GM18511 (cell line): ENCODE measurements at regions not wholly inside any gene's neighbourhood (a gene's known extent, or its start where the extent isn't known, plus 50 kb on each side); places are given as distances from the start of the nearest gene placed in this dataset.
"Not testable (repeated sequence)": the region's sequence is repeated elsewhere in the genome, so short reads cannot be mapped to it uniquely, and the experiment has no call there.

Experiments
- ATAC-seq: cut with Tn5 transposase; IDR thresholded peaks from one replicate; pipeline ENCODE4 v1.9.1; 2021; ENCODE audit warnings: mild to moderate bottlenecking, moderate library complexity; ENCODE audit not compliant: unreplicated experiment

DNA sequence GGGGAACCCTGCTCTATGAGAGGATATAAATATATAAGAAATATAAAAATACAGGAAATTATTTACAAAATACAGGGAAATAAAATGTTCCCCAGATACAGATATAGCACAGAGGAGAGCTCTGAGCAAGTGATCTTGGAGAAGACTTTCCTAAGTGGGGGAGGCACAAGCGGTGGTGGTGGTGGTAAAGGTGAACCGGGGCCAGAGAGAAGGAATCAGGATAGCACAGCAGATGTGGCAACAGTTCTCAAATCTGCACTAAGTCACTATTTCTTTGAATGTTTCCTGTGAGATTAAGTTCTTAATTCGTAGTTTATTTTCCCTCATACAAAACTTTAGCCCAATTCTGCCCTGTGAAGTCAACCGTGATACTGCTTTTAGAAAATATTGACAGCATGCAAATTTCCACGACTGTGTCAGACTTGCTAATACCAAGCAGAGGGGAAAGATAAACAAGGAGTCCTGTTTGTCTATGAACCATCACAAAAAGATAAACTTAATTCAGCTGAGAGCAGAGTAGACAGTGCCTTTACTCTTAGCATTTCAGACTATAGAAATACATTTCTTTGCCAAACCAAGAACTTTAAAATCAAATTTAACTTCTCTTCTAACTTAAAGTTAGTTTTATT, 237.5 kb upstream of the POGK start:
- ATAC-seq: no peak

DNA sequence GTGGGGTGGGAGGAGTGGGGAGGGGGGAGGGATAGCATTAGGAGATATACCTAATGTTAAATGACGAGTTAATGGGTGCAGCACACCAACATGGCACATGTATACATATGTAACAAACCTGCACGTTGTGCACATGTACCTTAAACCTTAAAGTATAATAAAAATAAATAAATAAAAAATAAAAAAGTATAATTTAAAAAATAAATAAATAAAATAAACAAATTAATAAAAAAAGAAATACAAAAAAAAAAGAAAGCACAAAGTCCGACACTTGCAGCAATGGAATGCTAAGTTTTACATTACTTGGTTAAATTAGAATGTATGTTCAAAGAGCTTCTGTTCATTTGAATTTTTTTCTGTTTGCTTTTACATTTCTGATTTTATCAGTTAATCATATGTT, 236.5 kb upstream of the POGK start:
- not testable (repeated sequence) for ATAC-seq

DNA sequence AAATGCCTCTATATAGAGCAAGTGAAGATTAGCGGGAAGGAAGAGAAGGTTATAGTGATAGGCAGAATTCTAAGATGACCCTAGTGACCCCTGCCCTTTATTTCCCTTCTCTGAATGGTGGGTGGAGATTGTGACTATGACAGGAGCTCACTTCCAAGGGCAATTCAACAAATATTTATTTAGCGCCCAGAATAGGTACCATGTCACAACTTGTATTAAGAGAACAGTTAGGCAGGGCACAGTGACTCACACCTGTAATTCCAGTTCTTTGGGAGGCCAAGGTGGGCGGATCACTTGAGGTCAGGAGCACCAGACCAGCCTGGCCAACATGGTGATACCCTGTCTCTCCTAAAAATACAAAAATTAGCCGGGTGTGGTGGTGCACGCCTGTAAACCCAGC, 236.0 kb upstream of the POGK start:
- no peak for ATAC-seq

DNA sequence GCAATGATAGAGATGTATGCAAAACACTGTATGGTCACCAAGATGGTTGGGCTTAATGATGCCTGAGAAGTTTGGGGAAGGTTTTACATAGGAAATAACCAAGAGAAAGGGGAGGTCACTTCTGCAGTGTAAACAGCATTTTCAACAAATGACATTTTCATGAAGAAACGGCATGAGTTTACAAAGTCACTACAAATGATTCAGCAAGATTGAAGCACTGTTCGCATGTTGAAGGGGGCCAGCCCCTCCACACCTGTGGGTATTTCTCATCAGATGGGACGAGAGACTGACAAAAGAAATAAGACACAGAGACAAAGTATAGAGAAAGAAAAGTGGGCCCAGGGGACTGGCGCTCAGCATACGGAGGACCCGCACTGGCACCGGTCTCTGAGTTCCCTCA, 234.1 kb upstream of the POGK start:
- ATAC-seq: no peak

DNA sequence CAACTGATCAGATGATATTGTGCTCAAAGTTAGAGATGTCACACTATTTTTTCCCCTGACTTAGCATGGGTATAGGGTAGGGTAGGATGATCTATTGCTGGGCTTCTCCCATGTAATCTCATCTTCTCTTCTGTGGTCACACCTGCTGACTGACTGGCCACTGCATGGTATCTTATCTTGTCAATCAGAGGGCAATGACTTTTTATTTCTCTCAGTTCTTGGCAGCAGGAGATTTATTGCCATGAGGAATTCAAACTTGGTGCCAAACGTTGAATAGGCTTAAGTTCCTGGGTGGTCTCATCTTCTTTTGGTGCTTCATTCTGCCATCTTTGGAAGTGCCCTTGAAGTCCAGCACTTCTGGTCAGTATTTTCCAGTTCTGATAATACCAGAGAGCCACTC, 226.4 kb upstream of the POGK start:
- ATAC-seq: no peak

DNA sequence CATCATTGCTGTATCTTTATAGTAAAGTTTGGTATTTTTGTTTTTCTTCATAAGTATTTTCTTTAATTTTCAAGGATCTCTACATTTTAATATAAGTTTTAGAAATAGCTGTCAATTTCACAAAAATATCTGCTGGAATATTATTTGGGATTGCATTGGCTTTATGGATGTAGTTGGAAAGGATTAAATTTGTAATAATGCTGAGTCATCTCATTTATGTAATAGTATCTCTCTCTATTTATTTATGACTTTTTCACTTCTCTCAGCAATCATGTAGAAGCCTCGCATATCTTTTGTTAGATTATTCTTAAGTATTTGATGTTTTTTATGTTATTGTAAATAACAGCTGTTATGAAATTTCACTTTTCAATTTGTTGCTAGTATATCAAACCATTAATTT, 223.1 kb upstream of the POGK start:
- no peak for ATAC-seq

DNA sequence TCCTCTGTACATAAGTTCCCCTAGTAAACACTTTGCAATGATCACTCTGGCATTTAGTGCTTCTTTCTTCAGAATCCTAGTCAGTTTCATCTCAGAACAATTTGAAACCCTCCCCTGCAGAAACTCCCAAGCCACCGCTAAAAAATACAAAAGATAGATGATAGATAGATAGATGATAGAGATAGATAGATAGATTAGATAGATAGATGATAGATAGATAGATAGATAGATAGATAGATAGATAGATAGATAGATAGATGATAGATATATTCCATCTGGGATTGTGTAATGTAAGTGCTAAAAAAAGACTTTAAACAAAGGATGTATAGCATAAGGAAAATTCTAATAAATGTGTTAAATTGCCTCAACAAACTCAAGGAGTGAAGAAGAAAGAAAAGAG, 212.6 kb upstream of the POGK start:
- no peak for ATAC-seq

DNA sequence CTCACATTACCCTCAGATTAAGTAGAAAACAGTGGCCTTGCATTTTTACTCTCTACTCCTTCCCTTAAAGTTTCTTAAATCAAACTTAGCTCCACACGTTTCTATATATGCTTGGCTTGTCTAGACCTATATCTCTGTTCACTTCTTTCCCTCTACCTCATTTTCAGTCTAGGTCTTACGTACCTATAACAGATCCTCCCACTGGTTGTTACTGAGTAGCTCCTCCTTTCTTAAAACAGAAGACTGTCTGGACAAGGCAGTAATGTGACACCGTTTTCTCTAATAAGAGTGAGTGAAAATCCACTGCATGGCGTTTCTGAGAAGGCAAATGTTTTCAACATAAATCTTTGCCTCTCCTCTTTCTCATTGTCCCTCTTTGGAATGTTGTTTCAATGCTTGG, 211.7 kb upstream of the POGK start:
- ATAC-seq: no peak

DNA sequence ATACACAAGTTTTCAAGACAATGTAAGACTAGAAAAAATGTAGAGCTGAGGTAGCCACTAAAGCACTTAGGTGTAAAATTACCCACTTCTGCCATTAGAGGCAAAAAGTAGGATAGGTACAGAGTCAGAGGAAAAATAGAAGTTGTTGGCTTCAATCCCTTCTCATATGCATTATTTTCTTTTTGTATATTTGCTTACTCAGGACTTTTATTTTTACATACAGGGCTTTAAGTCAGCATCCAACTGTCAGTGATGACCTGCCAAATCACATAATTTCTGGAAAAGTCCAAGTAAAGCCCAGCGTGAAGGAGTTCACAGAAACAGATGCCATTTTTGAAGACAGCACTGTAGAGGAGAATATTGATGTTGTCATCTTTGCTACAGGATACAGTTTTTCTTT, 211.0 kb upstream of the POGK start:
- ATAC-seq: no peak

DNA sequence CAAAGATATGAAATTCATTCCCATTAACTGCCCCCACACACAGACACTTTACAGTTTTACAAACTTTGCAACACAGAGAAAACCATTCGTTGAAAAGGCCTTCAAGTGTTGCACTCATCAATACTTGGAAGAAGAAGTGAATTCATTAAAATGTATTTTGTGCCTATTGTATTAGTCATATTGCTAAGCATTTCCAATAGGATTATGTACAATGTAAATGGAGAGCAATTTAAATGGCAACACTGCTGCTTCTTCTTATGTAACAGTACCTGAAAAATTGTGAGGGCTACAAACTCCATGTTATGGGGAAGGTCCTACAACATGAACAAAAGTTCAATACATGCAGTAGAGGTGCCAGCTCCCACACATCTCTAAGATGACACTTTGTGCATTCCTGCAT, 209.3 kb upstream of the POGK start:
- no peak for ATAC-seq

DNA sequence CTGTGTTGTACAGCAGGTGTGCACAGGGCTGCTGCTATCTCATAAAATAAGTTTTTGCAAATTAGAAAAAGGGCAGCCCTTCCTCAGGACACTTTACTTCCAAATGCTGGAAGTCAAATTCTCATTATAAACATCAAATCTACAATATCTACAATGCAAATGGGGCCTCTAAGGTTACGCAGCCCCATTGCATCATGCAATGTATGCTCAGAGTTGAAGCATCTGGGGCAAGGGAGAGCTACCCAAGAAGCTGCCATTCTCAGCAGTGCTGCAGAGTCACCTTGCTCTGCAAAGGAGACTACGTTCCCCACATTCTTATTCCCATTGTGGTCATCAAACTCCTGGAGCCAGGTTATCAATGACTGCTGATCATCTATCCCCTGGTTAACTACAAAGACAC, 208.9 kb upstream of the POGK start:
- ATAC-seq: no peak

DNA sequence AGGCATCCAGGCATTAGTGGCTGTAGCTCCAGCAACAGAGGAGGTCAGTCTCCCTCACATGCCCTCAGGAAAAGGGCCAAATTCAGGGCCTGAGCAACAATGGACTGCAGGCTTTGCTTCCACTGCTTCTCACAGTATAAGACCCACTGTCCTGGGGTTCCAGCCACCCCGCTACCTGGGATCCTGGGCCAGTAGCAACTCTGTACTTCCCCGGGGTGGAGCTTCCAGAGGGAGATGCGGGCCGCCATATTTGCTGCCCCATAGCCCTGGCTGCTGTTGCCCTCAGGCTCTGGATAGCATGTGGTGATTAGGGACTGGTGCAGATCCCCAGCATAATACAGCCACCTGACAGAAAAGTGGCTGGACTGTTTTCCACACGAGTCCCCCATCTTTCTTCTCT, 201.1 kb upstream of the POGK start:
- ATAC-seq: no peak

DNA sequence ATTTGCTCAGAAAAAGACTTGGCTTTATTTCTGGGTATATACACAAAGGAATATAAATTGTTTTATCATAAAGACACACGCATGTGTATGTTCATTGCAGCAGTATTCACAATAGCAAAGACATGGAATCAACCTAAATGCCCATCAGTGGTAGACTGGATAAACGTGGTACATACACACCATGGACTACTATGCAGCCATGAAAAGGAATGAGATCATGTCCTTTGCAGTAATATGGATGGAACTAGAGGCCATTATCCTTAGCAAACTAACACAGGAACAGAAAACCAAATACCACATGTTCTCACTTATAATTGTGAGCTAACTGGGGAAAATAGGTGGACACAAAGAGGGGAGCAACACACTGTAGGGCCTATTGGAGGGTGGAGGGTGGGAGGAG, 182.0 kb upstream of the POGK start:
- ATAC-seq: not testable (repeated sequence)

DNA sequence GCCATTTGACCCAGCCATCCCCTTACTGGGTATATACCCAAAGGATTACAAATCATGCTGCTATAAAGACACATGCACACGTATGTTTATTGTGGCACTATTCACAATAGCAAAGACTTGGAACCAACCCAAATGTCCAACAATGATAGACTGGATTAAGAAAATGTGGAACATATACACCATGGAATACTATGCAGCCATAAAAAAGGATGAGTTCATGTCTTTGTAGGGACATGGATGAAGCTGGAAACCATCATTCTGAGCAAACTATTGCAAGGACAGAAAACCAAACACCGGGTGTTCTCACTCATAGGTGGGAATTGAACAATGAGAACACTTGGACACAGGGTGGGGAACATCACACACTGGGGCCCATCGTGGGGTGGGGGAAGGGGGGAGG, 172.5 kb upstream of the POGK start:
- not testable (repeated sequence) for ATAC-seq

DNA sequence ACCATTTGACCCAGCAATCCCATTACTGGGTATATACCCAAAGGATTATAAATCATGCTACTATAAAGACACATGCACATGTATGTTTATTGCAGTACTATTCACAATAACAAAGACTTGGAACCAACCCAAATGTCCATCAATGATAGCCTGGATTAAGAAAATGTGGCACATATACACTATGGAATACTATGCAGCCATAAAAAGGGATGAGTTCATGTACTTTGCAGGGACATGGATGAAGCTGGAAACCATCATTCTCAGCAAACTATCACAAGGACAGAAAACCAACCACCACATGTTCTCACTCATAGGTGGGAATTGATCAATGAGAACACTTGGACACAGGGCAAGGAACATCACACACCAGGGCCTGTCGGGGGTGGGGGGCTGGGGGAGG, 171.7 kb upstream of the POGK start:
- ATAC-seq: not testable (repeated sequence)

DNA sequence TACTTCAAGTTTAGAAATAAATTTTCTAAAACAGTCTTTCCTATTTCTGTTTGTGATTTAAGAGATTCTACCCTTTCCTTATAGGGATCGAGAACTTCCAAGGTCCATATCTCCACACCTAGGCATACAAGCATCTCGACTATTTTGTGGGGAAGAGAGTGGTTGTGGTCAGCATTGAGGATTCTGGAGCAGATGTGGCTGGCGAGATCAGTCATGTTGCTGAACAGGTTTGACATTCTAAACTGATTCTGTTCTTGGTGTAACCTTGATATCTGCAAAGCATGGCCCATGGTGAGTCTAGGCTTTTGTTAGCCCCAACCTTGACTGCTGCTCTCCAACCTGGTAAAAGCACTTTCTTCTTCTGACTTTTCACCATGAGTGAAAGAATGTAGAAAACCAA, 167.6 kb upstream of the POGK start:
- no peak for ATAC-seq

DNA sequence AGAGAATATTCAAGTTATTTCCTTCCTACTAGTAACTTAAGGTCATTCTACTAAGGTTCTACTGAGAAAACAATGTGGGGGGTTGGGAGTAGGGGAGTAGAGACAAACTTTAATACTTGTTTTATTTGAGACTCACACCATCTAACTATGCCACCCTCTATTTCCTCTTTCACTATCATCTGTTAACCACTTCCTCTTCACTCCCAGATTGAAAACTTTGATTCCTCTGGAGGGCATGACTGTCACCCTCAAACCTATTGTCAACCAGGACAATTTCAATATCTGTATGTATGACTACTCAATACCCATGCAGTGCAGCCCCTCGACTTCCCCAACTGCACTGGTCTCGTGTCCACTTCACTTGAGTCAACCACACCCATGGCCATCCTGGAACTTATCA, 165.6 kb upstream of the POGK start:
- ATAC-seq: no peak

DNA sequence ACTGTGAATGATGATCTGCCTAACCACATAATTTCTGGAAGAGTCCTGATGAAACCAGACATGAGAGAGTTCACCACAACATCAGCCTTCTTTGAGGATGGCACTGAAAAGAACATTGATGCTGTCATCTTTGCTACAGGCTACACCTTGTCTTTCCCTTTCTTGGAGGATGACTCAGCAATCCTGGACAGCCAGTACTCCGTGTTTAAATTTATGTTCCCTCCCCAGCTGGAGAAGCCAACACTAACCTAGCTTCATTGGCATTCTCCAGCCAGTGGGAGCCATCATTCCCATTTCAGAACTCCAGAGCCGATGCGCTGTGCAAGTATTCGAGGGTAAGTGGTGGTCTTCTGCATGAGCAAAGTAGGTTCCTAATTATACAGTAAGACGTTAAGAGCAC, 164.1 kb upstream of the POGK start:
- no peak for ATAC-seq

DNA sequence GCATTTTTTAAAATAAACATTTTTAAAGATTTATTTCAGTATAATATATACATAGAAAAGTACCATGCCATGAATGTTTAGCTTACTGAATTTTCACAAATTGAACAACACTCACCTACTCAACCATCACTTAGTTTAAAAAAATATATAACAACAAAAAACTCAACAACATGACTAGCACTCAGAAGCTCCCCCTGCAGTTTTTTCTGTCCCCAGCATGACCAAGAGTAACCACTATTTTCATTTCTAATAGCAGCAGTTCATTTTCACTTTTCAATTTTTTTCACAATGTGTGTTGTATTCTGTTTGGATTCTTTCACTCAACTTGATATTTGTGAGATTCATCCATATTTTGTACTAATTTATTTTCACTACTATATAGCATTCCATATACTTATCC, 162.3 kb upstream of the POGK start:
- no peak for ATAC-seq

DNA sequence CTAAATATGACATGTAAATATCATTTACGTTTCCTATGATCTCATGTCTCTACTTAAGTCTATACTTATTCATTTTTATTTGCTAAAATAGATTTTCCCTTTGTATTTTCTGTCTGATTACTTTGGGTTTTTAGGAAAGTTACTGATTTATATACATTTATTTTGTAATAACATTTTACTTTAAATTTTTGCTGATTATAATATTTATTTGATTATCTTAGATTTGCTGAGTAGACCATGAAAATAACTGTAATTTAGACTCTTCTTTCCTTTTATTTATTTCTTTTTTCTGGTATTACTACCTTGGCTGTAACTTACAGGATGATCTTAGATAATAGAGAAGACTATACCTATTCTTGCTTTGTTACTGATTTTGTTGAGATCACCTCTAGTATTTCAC, 159.9 kb upstream of the POGK start:
- no peak for ATAC-seq

DNA sequence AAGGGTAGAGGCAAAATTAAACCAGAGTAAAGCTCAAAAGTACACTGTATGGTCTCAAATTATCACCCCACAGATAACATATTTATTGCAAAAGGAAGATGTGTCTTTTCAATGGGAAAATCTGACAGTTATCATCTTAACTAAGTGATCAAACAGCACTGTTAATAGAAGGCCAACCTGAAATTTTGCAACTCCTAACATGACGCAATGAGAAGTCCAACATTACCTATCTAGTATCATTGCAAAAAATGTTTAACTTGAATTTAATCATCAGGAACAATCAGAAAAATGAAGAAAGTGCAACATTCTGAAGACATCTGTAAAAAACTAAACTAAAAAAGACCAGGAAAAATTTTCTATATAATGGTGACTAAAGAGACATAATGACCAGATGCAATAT, 156.7 kb upstream of the POGK start:
- ATAC-seq: no peak

DNA sequence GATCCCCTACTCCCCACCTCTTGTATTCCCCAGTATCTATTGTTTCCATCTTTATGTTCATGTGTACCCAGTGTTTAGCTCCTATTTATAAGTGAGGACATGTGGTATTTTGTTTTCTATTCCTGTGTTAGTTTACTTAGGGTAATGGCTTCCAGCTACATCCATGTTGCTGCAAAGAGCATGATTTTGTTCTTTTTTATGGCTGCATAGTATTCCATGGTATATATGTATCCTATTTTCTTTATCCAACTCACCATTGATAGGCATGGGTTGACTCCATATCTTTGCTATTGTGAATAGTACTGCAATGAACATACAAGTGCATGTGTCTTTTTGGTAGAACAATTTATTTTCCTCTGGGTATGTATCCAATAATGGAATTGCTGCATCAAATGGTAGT, 154.6 kb upstream of the POGK start:
- ATAC-seq: not testable (repeated sequence)

DNA sequence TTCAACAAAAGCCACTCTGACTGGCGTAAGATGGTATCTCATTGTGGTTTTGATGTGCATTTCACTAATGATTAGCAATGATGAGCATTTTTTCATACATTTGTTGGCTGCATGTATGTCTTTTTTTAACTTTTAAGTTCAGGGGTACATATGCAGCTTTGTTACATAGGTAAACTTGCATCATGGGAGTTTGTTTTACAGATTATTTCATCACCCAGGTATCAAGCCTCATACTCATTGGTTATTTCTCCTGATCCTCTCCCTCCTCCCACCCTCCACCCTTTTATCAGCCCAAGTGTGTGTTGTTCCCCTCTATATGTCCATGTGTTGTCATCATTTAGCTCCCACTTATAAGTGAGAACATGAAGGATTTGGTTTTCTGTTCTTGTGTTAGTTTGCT, 154.1 kb upstream of the POGK start:
- ATAC-seq: no peak

DNA sequence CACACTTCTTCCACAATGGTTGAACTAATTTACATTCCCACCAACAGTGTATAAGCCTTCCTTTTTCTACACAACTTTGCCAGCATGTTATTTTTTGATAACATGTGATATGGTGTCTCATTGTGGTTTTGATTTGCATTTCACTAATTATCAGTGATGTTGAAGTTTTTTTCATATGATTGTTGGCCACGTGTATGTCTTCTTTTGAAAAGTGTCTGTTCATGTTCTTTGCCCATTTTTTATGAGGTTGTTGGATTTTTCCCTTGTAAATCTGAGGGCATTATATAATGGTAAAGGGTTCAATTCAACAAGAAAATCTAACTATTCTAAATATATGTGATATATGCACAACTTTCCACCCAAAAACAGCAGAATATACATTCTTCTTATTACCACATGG, 153.4 kb upstream of the POGK start:
- not testable (repeated sequence) for ATAC-seq
